AG04450 (cell line): ENCODE measurements at regions not wholly inside any gene's neighbourhood (a gene's known extent, or its start where the extent isn't known, plus 50 kb on each side); places are given as distances from the start of the nearest gene placed in this dataset.

Experiments
- CTCF ChIA-PET: fragments of 300-600, 350-600 bp; formaldehyde crosslinking; extraction: SDS; loops from one replicate; lab custom pipeline; 2022; ENCODE audit warnings: antibody characterized with exemption, inconsistent platforms; lab: Charles Lee
- POLR2A ChIA-PET: fragments of 350-600 bp; formaldehyde crosslinking; extraction: SDS; loops from one replicate; lab custom pipeline; 2021; ENCODE audit warnings: antibody characterized with exemption, inconsistent platforms; lab: Yijun Ruan, JAX
- DNase-seq: peaks from one replicate; pipeline ENCODE4 v3.0.0-alpha.2; 2011; ENCODE audit warnings: low read depth, low spot score
- H3K27ac ChIP-seq: one replicate; pipeline ENCODE4 v1.5.1; 2012; ENCODE audit warnings: low read depth, low read length, control low read depth
- H3K27me3 ChIP-seq: one replicate; pipeline ENCODE4 v1.6.0; 2012; ENCODE audit warnings: low read length; ENCODE audit not compliant: control insufficient read depth, insufficient read depth
- H3K4me3 ChIP-seq: 2 replicates; pipeline ENCODE4 v1.5.1; 2011; ENCODE audit warnings: mild to moderate bottlenecking, low read depth, low read length, control low read depth
- H3K9me3 ChIP-seq: 2 replicates; pipeline ENCODE4 v1.5.1; 2012; ENCODE audit warnings: low read length; ENCODE audit not compliant: control insufficient read depth, insufficient read depth
- TF ChIP-seq, protein P1 (sequence below): IDR thresholded peaks from 2 replicates; pipeline ENCODE4 v1.5.1; 2011; ENCODE audit warnings: low read depth, low read length, control low read depth, inconsistent platforms

- no peak for DNase-seq
- Histone ChIP-seq H3K9me3 (peaks cover 2% of the 10 kb centered on the region), H3K4me3 (no peak overlapping the region), H3K27ac (no peak overlapping the region), H3K27me3 (no peaks in the 10 kb centered on the region)
- ChIA-PET CTCF (interaction anchor here (0.6 to 0.7 kb wide), 2 partner anchors 33 to 35 kb away, joined by 3 to 4 read pairs; no protein-coding TSS in a partner anchor), POLR2A (no interaction called here)
- TF ChIP-seq, protein P1, sequence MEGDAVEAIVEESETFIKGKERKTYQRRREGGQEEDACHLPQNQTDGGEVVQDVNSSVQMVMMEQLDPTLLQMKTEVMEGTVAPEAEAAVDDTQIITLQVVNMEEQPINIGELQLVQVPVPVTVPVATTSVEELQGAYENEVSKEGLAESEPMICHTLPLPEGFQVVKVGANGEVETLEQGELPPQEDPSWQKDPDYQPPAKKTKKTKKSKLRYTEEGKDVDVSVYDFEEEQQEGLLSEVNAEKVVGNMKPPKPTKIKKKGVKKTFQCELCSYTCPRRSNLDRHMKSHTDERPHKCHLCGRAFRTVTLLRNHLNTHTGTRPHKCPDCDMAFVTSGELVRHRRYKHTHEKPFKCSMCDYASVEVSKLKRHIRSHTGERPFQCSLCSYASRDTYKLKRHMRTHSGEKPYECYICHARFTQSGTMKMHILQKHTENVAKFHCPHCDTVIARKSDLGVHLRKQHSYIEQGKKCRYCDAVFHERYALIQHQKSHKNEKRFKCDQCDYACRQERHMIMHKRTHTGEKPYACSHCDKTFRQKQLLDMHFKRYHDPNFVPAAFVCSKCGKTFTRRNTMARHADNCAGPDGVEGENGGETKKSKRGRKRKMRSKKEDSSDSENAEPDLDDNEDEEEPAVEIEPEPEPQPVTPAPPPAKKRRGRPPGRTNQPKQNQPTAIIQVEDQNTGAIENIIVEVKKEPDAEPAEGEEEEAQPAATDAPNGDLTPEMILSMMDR = no peak
These were observed 86.3 kb upstream of the TSPAN2 start for GRCh38 chr1:115175596-115175995.

DNA sequence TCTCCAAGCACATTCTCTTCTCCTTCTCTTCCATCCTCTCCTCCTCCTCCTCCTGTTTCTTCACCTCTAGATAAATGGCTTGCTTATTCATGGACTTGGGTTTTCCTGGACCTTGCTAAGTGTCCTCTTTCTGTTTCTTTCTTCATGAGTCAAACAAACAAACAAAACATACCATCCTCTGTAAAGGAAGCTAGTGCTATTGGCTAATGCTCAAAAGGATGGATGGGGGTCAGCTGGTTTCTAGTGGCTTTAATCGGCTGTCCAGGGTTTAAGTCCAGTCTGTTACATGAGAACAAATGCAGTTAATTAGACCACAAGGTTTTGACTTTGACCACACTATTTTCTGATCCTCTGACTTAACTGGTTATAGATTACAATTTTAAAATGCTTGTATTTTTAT, 83.8 kb upstream of the TSPAN2 start:
- ChIA-PET POLR2A (interaction anchor here (0.7 kb wide), 1 partner anchor 10 kb away, joined by 3 read pairs; no protein-coding TSS in a partner anchor), CTCF (interaction anchor here (1.0 kb wide), 1 partner anchor 34 kb away, joined by 7 read pairs; no protein-coding TSS in a partner anchor)
- no peaks in the 10 kb centered on the region for H3K27me3 ChIP-seq
- no peak overlapping the region for H3K27ac ChIP-seq
- peaks cover 2% of the 10 kb centered on the region; the same call in 1 of the 2 replicates for H3K9me3 ChIP-seq
- DNase-seq = no peak
- TF ChIP-seq, protein P1 = no peak
- no peak overlapping the region for H3K4me3 ChIP-seq

DNA sequence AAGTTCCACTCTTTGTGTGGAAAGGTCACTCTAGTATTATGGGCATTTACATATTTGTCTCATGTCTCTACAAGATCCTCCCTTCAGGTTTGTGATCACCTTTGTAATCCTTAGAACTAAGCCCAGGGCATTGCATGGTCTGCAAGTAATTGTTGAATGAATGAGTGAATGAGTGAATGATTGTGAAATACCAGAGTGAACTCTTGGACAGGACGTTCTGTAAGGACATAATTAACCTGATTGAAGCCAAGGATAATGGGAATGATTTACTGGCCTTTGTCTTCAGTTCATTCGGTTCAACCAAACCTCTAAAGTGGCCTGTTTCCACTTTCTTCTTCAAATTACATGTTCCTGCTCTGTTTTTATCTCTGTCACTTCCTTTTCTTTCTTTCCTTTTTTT, 83.0 kb upstream of the TSPAN2 start:
- POLR2A ChIA-PET = no interaction called here
- Histone ChIP-seq H3K4me3 (no peak overlapping the region), H3K9me3 (peaks cover 2% of the 10 kb centered on the region; the same call in 1 of the 2 replicates), H3K27me3 (no peaks in the 10 kb centered on the region), H3K27ac (no peak overlapping the region)
- CTCF ChIA-PET = interaction anchor here (1.3 kb wide), 1 partner anchor 34 kb away, joined by 3 read pairs; no protein-coding TSS in a partner anchor
- TF ChIP-seq, protein P1 = no peak
- DNase-seq = no peak

DNA sequence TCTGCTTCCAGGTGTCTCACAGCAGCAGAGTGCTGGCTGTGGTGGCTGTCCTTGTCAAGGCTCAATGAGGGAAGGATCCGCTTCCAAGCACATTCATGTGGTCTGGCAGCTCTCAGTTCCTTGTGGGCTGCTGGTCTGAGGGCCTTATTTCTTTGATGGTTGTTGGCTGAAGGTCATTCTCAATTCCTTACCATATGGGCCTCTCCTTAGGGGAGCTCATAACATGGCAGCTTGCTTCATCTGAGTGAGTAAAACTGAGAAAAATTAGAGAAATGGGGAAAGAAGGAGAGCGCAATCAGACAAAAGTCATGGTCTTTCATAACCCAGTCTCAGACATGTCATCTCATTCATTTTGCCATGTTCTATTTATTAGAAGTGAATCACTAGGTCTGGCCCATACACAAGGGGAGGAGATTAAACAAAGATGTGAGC, 81.7 kb upstream of the TSPAN2 start:
- ChIA-PET CTCF (no interaction called here), POLR2A (no interaction called here)
- Histone ChIP-seq H3K27ac (no peak overlapping the region), H3K4me3 (no peak overlapping the region), H3K9me3 (peaks cover 2% of the 10 kb centered on the region; the same call in 1 of the 2 replicates), H3K27me3 (no peaks in the 10 kb centered on the region)
- no peak for DNase-seq
- TF ChIP-seq, protein P1 = no peak

GRCh38 chr1:115170377-115170776, 81.1 kb upstream of the TSPAN2 start:
- H3K27me3 ChIP-seq = no peaks in the 10 kb centered on the region
- no peak overlapping the region for H3K4me3 ChIP-seq
- ChIA-PET POLR2A (no interaction called here), CTCF (no interaction called here)
- TF ChIP-seq, protein P1 = no peak
- DNase-seq = no peak
- H3K27ac ChIP-seq = no peak overlapping the region
- H3K9me3 ChIP-seq = peaks cover 2% of the 10 kb centered on the region; the same call in 1 of the 2 replicates
